ENCODE measurements at regions not wholly inside any gene's neighbourhood (a gene's known extent, or its start where the extent isn't known, plus 50 kb on each side); places are given as distances from the start of the nearest gene placed in this dataset.

- H3K4me3 ChIP-seq (ENCODE audit: low read length), result no peak overlapping the region
- TF ChIP-seq CTCF (conservative IDR thresholded peaks at IDR 0.05; ENCODE audit: low read length), result no peak
- no peak for DNase-seq (ENCODE audit: low read depth)
These were observed 145.6 kb upstream of the GYPC start for GRCh38 chr2:126510356-126510755.

DNA sequence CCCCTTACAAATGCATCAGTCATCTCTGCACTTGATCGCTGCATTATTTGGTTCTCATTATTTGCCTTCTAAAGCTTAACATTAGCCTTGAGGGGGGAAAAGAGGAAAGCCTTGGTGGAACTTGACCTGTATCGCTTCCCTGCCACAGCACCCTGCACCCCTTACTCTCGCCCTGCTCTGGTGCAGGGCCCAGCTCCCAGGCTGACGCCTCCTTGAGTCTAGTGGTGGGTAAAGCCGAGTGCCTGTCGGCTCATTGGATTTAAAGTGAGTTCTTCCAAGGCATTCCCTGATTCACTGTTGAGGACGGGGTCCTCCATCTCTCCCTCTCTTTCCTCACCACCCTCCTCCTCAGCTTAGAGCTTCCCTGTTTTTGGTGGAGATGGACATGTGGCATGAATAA lies 145.0 kb upstream of the GYPC start:
- no peak for TF ChIP-seq CTCF (conservative IDR thresholded peaks at IDR 0.05; ENCODE audit: low read length)
- DNase-seq (ENCODE audit: low read depth), result no peak
- no peak overlapping the region for H3K4me3 ChIP-seq (ENCODE audit: low read length)

DNA sequence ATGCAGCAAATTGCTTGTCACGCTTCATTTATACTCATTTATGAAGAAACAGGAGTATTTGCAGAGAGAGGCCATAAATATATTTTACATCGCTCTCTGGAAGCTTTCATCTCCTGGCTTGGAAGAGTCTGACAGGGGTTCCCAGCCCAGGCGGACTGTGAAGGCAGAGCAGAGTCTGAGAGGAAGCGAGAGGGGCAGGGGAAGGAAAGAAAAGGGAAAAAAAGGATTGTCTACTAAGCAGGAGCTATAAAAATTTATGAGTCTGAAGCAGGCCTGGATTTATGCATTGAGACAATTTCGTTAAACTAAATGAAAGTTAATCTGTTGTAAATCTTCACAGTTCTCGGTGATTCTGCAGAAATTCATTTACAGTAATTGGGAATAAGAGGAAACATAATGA lies 143.9 kb upstream of the GYPC start:
- no peak for TF ChIP-seq CTCF (conservative IDR thresholded peaks at IDR 0.05; ENCODE audit: low read length)
- DNase-seq (ENCODE audit: low read depth), result no peak
- H3K4me3 ChIP-seq (ENCODE audit: low read length), result no peak overlapping the region

DNA sequence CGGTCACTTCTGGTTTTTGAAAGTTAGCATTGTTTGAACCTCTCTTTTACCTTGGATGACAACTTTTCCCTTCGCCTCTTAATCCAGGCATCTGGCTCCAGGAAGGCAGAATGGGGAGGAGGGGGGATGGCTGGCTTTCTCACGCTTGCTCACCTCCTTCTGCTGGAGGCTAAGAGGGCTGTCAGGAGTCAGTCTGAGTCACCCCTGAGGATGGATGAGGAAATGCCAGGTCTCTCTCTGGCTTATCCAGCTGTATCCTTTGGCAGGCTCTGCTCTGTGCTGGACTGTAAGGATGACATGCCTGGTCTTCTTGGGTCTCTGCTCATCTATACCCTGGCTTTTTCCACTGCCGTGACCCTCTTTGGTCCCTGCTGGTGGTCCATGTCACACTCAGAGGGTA lies 142.9 kb upstream of the GYPC start:
- TF ChIP-seq CTCF (conservative IDR thresholded peaks at IDR 0.05; ENCODE audit: low read length), result no peak
- no peak overlapping the region for H3K4me3 ChIP-seq (ENCODE audit: low read length)
- no peak for DNase-seq (ENCODE audit: low read depth)

GRCh38 chr2:126515471-126515870 lies 140.5 kb upstream of the GYPC start:
- no peak for TF ChIP-seq CTCF (conservative IDR thresholded peaks at IDR 0.05; ENCODE audit: low read length)
- DNase-seq (ENCODE audit: low read depth), result no peak
- no peak overlapping the region for H3K4me3 ChIP-seq (ENCODE audit: low read length)

- DNase-seq (ENCODE audit: low read depth), result no peak
- H3K4me3 ChIP-seq (ENCODE audit: low read length), result no peak overlapping the region
- no peak for TF ChIP-seq CTCF (conservative IDR thresholded peaks at IDR 0.05; ENCODE audit: low read length)
These were observed 137.8 kb upstream of the GYPC start for GRCh38 chr2:126518196-126518595.

DNA sequence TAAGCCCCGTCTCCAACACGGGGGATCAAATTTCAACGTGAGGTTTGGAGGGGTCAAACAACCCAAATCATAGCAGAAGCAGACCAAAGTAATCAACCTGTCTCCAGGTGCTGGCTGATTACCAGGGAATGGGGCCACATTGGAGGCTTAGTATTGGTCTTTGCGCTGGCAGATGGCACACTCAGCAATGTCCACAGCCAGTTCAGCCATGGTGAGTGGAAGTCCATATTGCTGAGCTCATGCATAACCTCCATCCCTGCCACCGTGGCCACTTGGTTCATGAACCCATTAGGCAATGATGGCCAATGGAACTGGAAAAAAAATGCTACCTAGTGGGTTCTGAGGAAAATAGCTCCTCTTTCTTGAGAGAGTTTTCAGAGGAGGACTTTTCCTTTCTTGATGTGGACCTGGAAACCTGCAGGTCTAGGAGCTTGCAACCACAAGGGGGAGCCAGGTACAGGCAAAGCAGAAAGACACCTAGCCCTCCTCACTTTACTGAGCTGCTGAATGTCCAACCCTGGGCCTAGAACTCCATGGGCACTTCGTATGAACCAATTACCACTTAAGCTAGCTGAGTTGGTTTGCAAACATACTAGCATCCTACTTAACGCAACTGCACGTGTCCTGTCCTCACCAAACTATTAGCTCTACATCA lies 128.0 kb upstream of the GYPC start:
- H3K4me3 ChIP-seq (ENCODE audit: low read length), result no peak overlapping the region
- TF ChIP-seq CTCF (conservative IDR thresholded peaks at IDR 0.05; ENCODE audit: low read length), result peak; percentile 68
- peak; percentile 54 for DNase-seq (ENCODE audit: low read depth)
